Endothelial cell of umbilical vein (primary cell): ENCODE measurements at regions not wholly inside any gene's neighbourhood (a gene's known extent, or its start where the extent isn't known, plus 50 kb on each side); places are given as distances from the start of the nearest gene placed in this dataset.
"Not testable (repeated sequence)": the region's sequence is repeated elsewhere in the genome, so short reads cannot be mapped to it uniquely, and the experiment has no call there.

Experiments used
- BruUV-seq: library from RNA; stranded (reverse); fragments of 400-500 nt; replicated peaks from 2 replicates; lab custom pipeline; 2021; lab: Mats Ljungman, UMichigan
- CTCF ChIA-PET: fragments of 300-600, 350-600 bp; sonication (Branson Sonifier 250); formaldehyde crosslinking; loops from one replicate; lab custom pipeline; 2021; ENCODE audit warnings: antibody characterized with exemption, inconsistent platforms; lab: Charles Lee
- POLR2A ChIA-PET: fragments of 300-600, 350-600 bp; sonication (Branson Sonifier 250); formaldehyde crosslinking; loops from one replicate; lab custom pipeline; 2021; ENCODE audit warnings: antibody characterized with exemption, inconsistent platforms; lab: Charles Lee
- DNase-seq: peaks from one replicate; pipeline ENCODE4 v3.0.0-alpha.2; 2011; ENCODE audit warnings: low read depth, low spot score
- FAIRE-seq: peaks from 2 replicates; lab custom pipeline; 2011; peaks lifted over from hg19 to GRCh38; lab: Jason Lieb, UNC
- H2AFZ ChIP-seq: 2 replicates; pipeline ENCODE4 v1.6.0; 2012; ENCODE audit warnings: low read depth, low read length, control low read depth, inconsistent platforms
- H3K27ac ChIP-seq: 2 replicates; pipeline ENCODE4 v1.5.1; 2011; ENCODE audit warnings: low read depth, mild to moderate bottlenecking, control low read depth, low read length, moderate library complexity; ENCODE audit not compliant: insufficient read depth
- H3K27me3 ChIP-seq, 2 experiments: 2 replicates each; pipeline versions ENCODE4 v1.6.0 to v1.6.1; 2011; ENCODE audit warnings: low read length in 2 of 2, mixed read lengths in 1 of 2; ENCODE audit not compliant: control insufficient read depth in 2 of 2, insufficient read depth in 2 of 2
- H3K36me3 ChIP-seq, 2 experiments: 2 replicates in 1 of 2; 3 replicates in 1 of 2; pipeline ENCODE4 v1.5.1; 2011; ENCODE audit warnings: low read length in 2 of 2, mild to moderate bottlenecking in 1 of 2, moderate library complexity in 1 of 2; ENCODE audit not compliant: control insufficient read depth in 2 of 2, insufficient read depth in 2 of 2; ENCODE audit errors: extremely low read depth in 1 of 2
- H3K4me1 ChIP-seq: 3 replicates; pipeline ENCODE4 v1.5.1; 2011; ENCODE audit warnings: mild to moderate bottlenecking, low read length; ENCODE audit not compliant: control insufficient read depth, insufficient read depth; ENCODE audit errors: extremely low read depth
- H3K4me2 ChIP-seq: 2 replicates; pipeline ENCODE4 v1.6.1; 2011; ENCODE audit warnings: low read length, control low read depth, mixed read lengths; ENCODE audit not compliant: insufficient read depth
- H3K4me3 ChIP-seq, 3 experiments: fragments of 200-600 bp in 1 of 3; sonication (generic), shearing (Covaris generic) in 1 of 3; replicated peaks in 1 of 3; 2 replicates each; pipeline ENCODE4 v1.5.1; 2011 to 2016; ENCODE audit warnings: control low read depth in 3 of 3, low read length in 3 of 3, mild to moderate bottlenecking in 2 of 3, inconsistent platforms in 1 of 3, low read depth in 1 of 3, moderate library complexity in 1 of 3; ENCODE audit not compliant: insufficient read depth in 1 of 3
- H3K79me2 ChIP-seq: 2 replicates; pipeline ENCODE4 v1.6.0; 2012; ENCODE audit warnings: low read length, inconsistent platforms; ENCODE audit not compliant: control insufficient read depth, insufficient read depth
- H3K9ac ChIP-seq: replicated peaks from 2 replicates; pipeline ENCODE3; 2011; ENCODE audit warnings: low read length, control low read depth; ENCODE audit not compliant: insufficient read depth; ENCODE audit errors: extremely low read depth
- H3K9me1 ChIP-seq: replicated peaks from 3 replicates; pipeline ENCODE4 v1.6.0; 2011; ENCODE audit warnings: mild to moderate bottlenecking, low read length; ENCODE audit not compliant: control insufficient read depth, insufficient read depth; ENCODE audit errors: extremely low read depth
- H3K9me3 ChIP-seq: replicated peaks from 2 replicates; pipeline ENCODE4 v1.5.1; 2012; ENCODE audit warnings: low read length, inconsistent platforms; ENCODE audit not compliant: control insufficient read depth, insufficient read depth
- H4K20me1 ChIP-seq: replicated peaks from 2 replicates; pipeline ENCODE3; 2011; ENCODE audit warnings: mild to moderate bottlenecking, low read length; ENCODE audit not compliant: control insufficient read depth, insufficient read depth; ENCODE audit errors: extremely low read depth
- dilution Hi-C: fragments of 300-500 bp; cut with MboI; formaldehyde crosslinking; loops from one replicate; pipeline ENCODE4 v1.15.0; 2019; ENCODE audit warnings: low sequenced_read_pairs; ENCODE audit not compliant: extremely low pct_ligation_motif_present
- intact Hi-C: fragments of 100-400 bp; cut with micrococcal nuclease; formaldehyde crosslinking; loops from one replicate; pipeline ENCODE4 v1.10.0; 2022

- H2AFZ ChIP-seq, DNase-seq, CTCF ChIA-PET, H3K4me2 ChIP-seq, H3K4me3 ChIP-seq, BruUV-seq, H3K9me3 ChIP-seq, H3K27ac ChIP-seq, H3K9ac ChIP-seq, intact Hi-C loops, H3K79me2 ChIP-seq, POLR2A ChIA-PET, H3K4me1 ChIP-seq, H3K36me3 ChIP-seq, H3K9me1 ChIP-seq, H4K20me1 ChIP-seq, dilution Hi-C loops, H3K27me3 ChIP-seq, FAIRE-seq: not testable (repeated sequence)
Observed at GRCh38 chrY:6471848-6472247, 225.8 kb downstream of the TSPY2 start.

GRCh38 chrY:6495456-6495855 lies 249.4 kb downstream of the TSPY2 start:
- H3K4me3 ChIP-seq, H3K9me3 ChIP-seq, H3K79me2 ChIP-seq, H4K20me1 ChIP-seq, FAIRE-seq, CTCF ChIA-PET, H3K36me3 ChIP-seq, POLR2A ChIA-PET, BruUV-seq, H2AFZ ChIP-seq, H3K4me1 ChIP-seq, dilution Hi-C loops, H3K27me3 ChIP-seq, DNase-seq, H3K9me1 ChIP-seq, H3K9ac ChIP-seq, H3K4me2 ChIP-seq, H3K27ac ChIP-seq, intact Hi-C loops: not testable (repeated sequence)

- H3K36me3 ChIP-seq, H3K4me2 ChIP-seq, FAIRE-seq, intact Hi-C loops, H3K4me3 ChIP-seq, H3K9me3 ChIP-seq, H3K27ac ChIP-seq, BruUV-seq, H3K79me2 ChIP-seq, H3K9me1 ChIP-seq, H3K9ac ChIP-seq, H3K27me3 ChIP-seq, H2AFZ ChIP-seq, H4K20me1 ChIP-seq, H3K4me1 ChIP-seq, DNase-seq, dilution Hi-C loops, CTCF ChIA-PET, POLR2A ChIA-PET: not testable (repeated sequence)
Observed at GRCh38 chrY:6508842-6509241, 262.8 kb downstream of the TSPY2 start.

- DNase-seq, H3K27ac ChIP-seq, H3K79me2 ChIP-seq, CTCF ChIA-PET, H3K36me3 ChIP-seq, H4K20me1 ChIP-seq, H3K4me3 ChIP-seq, H3K9me3 ChIP-seq, H3K9me1 ChIP-seq, FAIRE-seq, H3K4me1 ChIP-seq, intact Hi-C loops, H3K4me2 ChIP-seq, dilution Hi-C loops, H3K9ac ChIP-seq, H3K27me3 ChIP-seq, H2AFZ ChIP-seq, POLR2A ChIA-PET, BruUV-seq: not testable (repeated sequence)
Observed at GRCh38 chrY:6520047-6520446, 274.0 kb downstream of the TSPY2 start.
